Activated T-cell treated with anti-CD3 and anti-CD28 coated beads for 4 hours (primary cell): ENCODE measurements at regions not wholly inside any gene's neighbourhood (a gene's known extent, or its start where the extent isn't known, plus 50 kb on each side); places are given as distances from the start of the nearest gene placed in this dataset.
"Not testable (repeated sequence)": the region's sequence is repeated elsewhere in the genome, so short reads cannot be mapped to it uniquely, and the experiment has no call there.

Source experiments
- DNase-seq: peaks from one replicate; pipeline ENCODE4 v3.0.0-alpha.2; 2020

- no peak for DNase-seq
Measured at GRCh38 chr3:26193558-26193957, 403.7 kb downstream of the OXSM start.

- DNase-seq: no peak
Measured at GRCh38 chr3:26196781-26197180, 406.9 kb downstream of the OXSM start.

- no peak for DNase-seq
Measured at GRCh38 chr3:26198609-26199008, 408.7 kb downstream of the OXSM start.

- DNase-seq: no peak
Measured at GRCh38 chr3:26202169-26202568, 412.3 kb downstream of the OXSM start.

GRCh38 chr3:26205475-26205874 lies 415.6 kb downstream of the OXSM start:
- DNase-seq: no peak

- DNase-seq: no peak
Measured at GRCh38 chr3:26208201-26208600, 414.4 kb upstream of the LRRC3B start.

- DNase-seq: no peak
Measured at GRCh38 chr3:26229801-26230200, 392.8 kb upstream of the LRRC3B start.

- DNase-seq: no peak
Measured at GRCh38 chr3:26233374-26233773, 389.2 kb upstream of the LRRC3B start.

- DNase-seq: no peak
Measured at GRCh38 chr3:26236531-26236930, 386.0 kb upstream of the LRRC3B start.

GRCh38 chr3:26237036-26237682 lies 385.4 kb upstream of the LRRC3B start:
- DNase-seq: no peak

- DNase-seq: not testable (repeated sequence)
Measured at GRCh38 chr3:26244586-26244985, 378.0 kb upstream of the LRRC3B start.

- DNase-seq: no peak
Measured at GRCh38 chr3:26245236-26245635, 377.3 kb upstream of the LRRC3B start.

GRCh38 chr3:26246901-26247300 lies 375.7 kb upstream of the LRRC3B start:
- no peak for DNase-seq

GRCh38 chr3:26247712-26248111 lies 374.9 kb upstream of the LRRC3B start:
- DNase-seq: no peak

- no peak for DNase-seq
Measured at GRCh38 chr3:26252001-26252400, 370.6 kb upstream of the LRRC3B start.

GRCh38 chr3:26256224-26256623 lies 366.3 kb upstream of the LRRC3B start:
- DNase-seq: no peak

GRCh38 chr3:26259176-26259575 lies 363.4 kb upstream of the LRRC3B start:
- DNase-seq: no peak

GRCh38 chr3:26260139-26260538 lies 362.4 kb upstream of the LRRC3B start:
- no peak for DNase-seq

- no peak for DNase-seq
Measured at GRCh38 chr3:26264708-26265107, 357.9 kb upstream of the LRRC3B start.

GRCh38 chr3:26271848-26272247 lies 350.7 kb upstream of the LRRC3B start:
- no peak for DNase-seq

- no peak for DNase-seq
Measured at GRCh38 chr3:26273196-26273595, 349.4 kb upstream of the LRRC3B start.

GRCh38 chr3:26279091-26279490 lies 343.5 kb upstream of the LRRC3B start:
- no peak for DNase-seq

GRCh38 chr3:26280517-26280916 lies 342.1 kb upstream of the LRRC3B start:
- DNase-seq: no peak

GRCh38 chr3:26281284-26281985 lies 341.1 kb upstream of the LRRC3B start:
- no peak for DNase-seq

GRCh38 chr3:26284503-26284902 lies 338.1 kb upstream of the LRRC3B start:
- DNase-seq: not testable (repeated sequence)
